CD4-positive, alpha-beta T cell (primary cell): ENCODE measurements at regions not wholly inside any gene's neighbourhood (a gene's known extent, or its start where the extent isn't known, plus 50 kb on each side); places are given as distances from the start of the nearest gene placed in this dataset.

Experiments used
- ATAC-seq: fragments of 200-7000 bp; cut with Tn5 transposase; one replicate; pipeline ENCODE4 v1.10.0; 2022; ENCODE audit warnings: mild to moderate bottlenecking; ENCODE audit not compliant: poor library complexity
- CTCF ChIA-PET: fragments of 350-600 bp; sonication (Branson Sonifier 250); formaldehyde crosslinking; loops from one replicate; lab custom pipeline; 2021; ENCODE audit warnings: antibody characterized with exemption, inconsistent platforms; lab: Charles Lee
- POLR2A ChIA-PET: fragments of 350-600 bp; sonication (Branson Sonifier 250); formaldehyde crosslinking; loops from one replicate; lab custom pipeline; 2021; ENCODE audit warnings: antibody characterized with exemption, inconsistent platforms; lab: Charles Lee
- DNase-seq, 14 experiments: peaks; one replicate each; pipeline ENCODE4 v3.0.0-alpha.2; 2013 to 2020; ENCODE audit warnings: mixed read lengths in 2 of 14
- H3K27ac ChIP-seq, 2 donors: one replicate each; pipeline versions ENCODE4 v1.5.1 to v1.7.0; 2013; ENCODE audit warnings: low read length in 2 of 2, low read depth in 1 of 2, mild to moderate bottlenecking in 1 of 2
- H3K27me3 ChIP-seq, 2 experiments: 1 replicate in 1 of 2; 2 replicates in 1 of 2; pipeline versions ENCODE4 v1.6.1 to v1.7.0; 2013; ENCODE audit warnings: low read length in 2 of 2, control low read depth in 1 of 2, mild to moderate bottlenecking in 1 of 2, moderate library complexity in 1 of 2; ENCODE audit not compliant: insufficient read depth in 2 of 2, control insufficient read depth in 1 of 2
- H3K36me3 ChIP-seq: one replicate; pipeline ENCODE4 v1.6.1; 2013; ENCODE audit warnings: low read length, control low read depth; ENCODE audit not compliant: insufficient read depth
- H3K4me1 ChIP-seq: one replicate; pipeline ENCODE4 v1.6.1; 2013; ENCODE audit warnings: low read length, control low read depth; ENCODE audit not compliant: insufficient read depth
- H3K4me3 ChIP-seq: one replicate; pipeline ENCODE4 v1.5.1; 2013; ENCODE audit warnings: mild to moderate bottlenecking, low read length, moderate library complexity
- H3K9me3 ChIP-seq, 2 experiments: 1 replicate in 1 of 2; 2 replicates in 1 of 2; pipeline versions ENCODE4 v1.6.1 to v1.7.0; 2013; ENCODE audit warnings: low read length in 2 of 2, mild to moderate bottlenecking in 2 of 2, control low read depth in 1 of 2, moderate library complexity in 1 of 2; ENCODE audit not compliant: control insufficient read depth in 1 of 2, insufficient read depth in 1 of 2
- H3K27ac Mint-ChIP-seq: one replicate; pipeline ENCODE4 v1.8.0; 2020; ENCODE audit warnings: mixed read lengths
- H3K27me3 Mint-ChIP-seq: one replicate; pipeline ENCODE4 v1.8.0; 2021; ENCODE audit warnings: mixed read lengths
- H3K36me3 Mint-ChIP-seq: one replicate; pipeline ENCODE4 v1.8.0; 2021; ENCODE audit warnings: low read depth, mixed read lengths
- H3K4me1 Mint-ChIP-seq: one replicate; pipeline ENCODE4 v1.8.0; 2021; ENCODE audit warnings: low read depth, mixed read lengths
- H3K4me3 Mint-ChIP-seq: one replicate; pipeline ENCODE4 v1.8.0; 2020; ENCODE audit warnings: mild to moderate bottlenecking, mixed read lengths
- H3K9me3 Mint-ChIP-seq: one replicate; pipeline ENCODE4 v1.8.0; 2020; ENCODE audit warnings: mixed read lengths
- intact Hi-C, 2 experiments: fragments of 100-400 bp; cut with DNase I in 1 of 2; cut with micrococcal nuclease in 1 of 2; formaldehyde crosslinking; loops; one replicate each; pipeline versions ENCODE4 v1.15.1 to v1.9.0; 2023 to 2025; cut with DNase I, micrococcal nuclease
- TF ChIP-seq, protein P1 (sequence below): fragments of 200-600 bp; IDR thresholded peaks from one replicate; pipeline ENCODE4 v1.8.0; 2022; ENCODE audit warnings: antibody characterized with exemption, mild to moderate bottlenecking

DNA sequence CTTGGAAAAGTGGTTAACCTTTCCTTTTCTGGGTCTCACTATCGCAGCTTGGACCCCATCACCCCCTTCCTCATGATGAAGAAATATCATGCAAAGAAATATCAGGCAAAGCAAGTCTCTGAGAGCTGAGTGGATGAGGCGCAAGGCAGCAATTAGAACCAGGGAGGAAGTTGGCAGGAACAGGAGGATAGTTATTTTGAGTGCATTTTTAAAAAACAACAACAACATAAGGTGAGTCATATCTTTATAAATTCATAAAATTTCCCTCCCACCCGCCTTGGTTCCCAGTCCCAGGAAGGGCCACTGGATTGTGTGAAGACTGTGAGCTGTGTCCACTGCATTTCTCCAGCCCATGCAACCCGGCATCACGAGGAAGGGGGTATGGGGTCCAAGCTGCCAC, 316.9 kb upstream of the TLE3 start:
- H3K27me3 ChIP-seq: peaks cover 0 to 2% of the 10 kb centered on the region in 2 experiments
- Mint-ChIP-seq H3K27me3 (no peaks in the 10 kb centered on the region), H3K9me3 (no peaks in the 10 kb centered on the region), H3K4me3 (no peak overlapping the region), H3K4me1 (no peaks in the 10 kb centered on the region), H3K36me3 (no peaks in the 10 kb centered on the region), H3K27ac (no peak overlapping the region)
- ChIA-PET POLR2A (no interaction called here), CTCF (no interaction called here)
- no peaks in the 10 kb centered on the region for H3K36me3 ChIP-seq
- no peak for ATAC-seq
- no peak for DNase-seq
- H3K4me3 ChIP-seq: no peak overlapping the region
- no peaks in the 10 kb centered on the region for H3K9me3 ChIP-seq
- H3K27ac ChIP-seq: no peak overlapping the region
- TF ChIP-seq, protein P1, sequence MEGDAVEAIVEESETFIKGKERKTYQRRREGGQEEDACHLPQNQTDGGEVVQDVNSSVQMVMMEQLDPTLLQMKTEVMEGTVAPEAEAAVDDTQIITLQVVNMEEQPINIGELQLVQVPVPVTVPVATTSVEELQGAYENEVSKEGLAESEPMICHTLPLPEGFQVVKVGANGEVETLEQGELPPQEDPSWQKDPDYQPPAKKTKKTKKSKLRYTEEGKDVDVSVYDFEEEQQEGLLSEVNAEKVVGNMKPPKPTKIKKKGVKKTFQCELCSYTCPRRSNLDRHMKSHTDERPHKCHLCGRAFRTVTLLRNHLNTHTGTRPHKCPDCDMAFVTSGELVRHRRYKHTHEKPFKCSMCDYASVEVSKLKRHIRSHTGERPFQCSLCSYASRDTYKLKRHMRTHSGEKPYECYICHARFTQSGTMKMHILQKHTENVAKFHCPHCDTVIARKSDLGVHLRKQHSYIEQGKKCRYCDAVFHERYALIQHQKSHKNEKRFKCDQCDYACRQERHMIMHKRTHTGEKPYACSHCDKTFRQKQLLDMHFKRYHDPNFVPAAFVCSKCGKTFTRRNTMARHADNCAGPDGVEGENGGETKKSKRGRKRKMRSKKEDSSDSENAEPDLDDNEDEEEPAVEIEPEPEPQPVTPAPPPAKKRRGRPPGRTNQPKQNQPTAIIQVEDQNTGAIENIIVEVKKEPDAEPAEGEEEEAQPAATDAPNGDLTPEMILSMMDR: no peak
- no peaks in the 10 kb centered on the region for H3K4me1 ChIP-seq
- intact Hi-C loops: no loop called here

DNA sequence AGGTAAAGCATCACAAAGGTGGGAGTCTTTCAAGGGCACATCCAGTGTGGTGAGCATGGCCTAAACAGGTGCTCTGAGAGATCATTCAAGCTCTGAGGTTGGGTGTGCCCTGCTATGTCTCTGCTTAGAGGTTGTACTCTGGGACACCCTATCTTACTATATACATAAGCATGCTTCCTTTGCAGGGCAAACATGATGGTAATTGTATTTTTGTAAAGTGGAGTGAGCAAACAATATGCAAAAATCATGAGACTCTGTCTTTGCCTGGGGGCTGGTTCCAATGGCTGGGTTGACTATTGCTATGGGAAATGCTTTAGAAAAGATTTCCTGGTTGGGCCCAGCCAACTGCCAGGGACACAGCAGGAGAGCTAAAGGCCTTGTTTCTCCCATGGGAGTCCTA, 315.1 kb upstream of the TLE3 start:
- ATAC-seq (no peak), DNase-seq (no peak)
- Histone ChIP-seq H3K36me3 (no peaks in the 10 kb centered on the region), H3K9me3 (no peaks in the 10 kb centered on the region), H3K27ac (no peak overlapping the region), H3K4me1 (no peaks in the 10 kb centered on the region), H3K27me3 (peaks cover 0 to 2% of the 10 kb centered on the region in 2 experiments), H3K4me3 (no peak overlapping the region)
- CTCF ChIA-PET: no interaction called here
- Mint-ChIP-seq H3K27ac (no peak overlapping the region), H3K36me3 (no peaks in the 10 kb centered on the region), H3K27me3 (no peaks in the 10 kb centered on the region), H3K4me3 (no peak overlapping the region), H3K9me3 (no peaks in the 10 kb centered on the region), H3K4me1 (no peaks in the 10 kb centered on the region)
- TF ChIP-seq, protein P1: no peak
- intact Hi-C loops: no loop called here
- POLR2A ChIA-PET: no interaction called here

DNA sequence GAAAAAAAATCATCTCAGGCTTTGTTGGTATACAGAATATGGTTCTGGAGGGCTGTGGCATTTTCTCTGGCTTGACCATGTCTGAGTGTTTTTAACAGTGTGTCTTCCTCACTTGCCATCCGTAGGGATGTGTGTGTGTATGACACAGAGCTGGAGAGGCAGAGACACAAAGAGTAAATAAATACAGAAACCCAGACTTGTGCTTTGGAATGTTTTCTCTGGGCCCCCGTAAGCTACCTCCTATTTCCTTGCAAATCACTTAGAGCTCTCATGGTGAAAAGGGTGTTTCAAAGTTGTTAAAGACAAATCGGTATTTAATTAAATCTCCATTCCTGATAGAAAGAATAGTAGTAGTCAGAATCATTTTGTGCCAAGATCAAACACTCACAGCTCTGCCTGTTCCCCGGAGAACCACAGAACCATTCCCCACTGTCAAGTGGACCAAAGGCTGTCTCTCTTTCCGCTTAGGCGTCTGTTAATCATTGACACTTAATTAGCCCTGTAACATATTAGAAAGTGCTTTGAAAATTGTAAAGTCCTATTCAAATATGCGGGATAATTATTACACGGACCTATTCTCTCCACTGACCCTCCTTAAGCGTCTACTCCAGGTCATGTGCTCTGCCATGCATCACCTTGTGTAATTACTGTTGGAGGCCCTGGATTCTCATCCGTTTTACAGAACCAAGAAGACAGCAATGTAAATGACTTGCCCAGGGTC, 313.6 kb upstream of the TLE3 start:
- H3K4me1 ChIP-seq: no peaks in the 10 kb centered on the region
- Mint-ChIP-seq H3K4me3 (no peak overlapping the region), H3K27ac (no peak overlapping the region), H3K9me3 (no peaks in the 10 kb centered on the region), H3K36me3 (no peaks in the 10 kb centered on the region), H3K4me1 (no peaks in the 10 kb centered on the region), H3K27me3 (no peaks in the 10 kb centered on the region)
- H3K27ac ChIP-seq: no peak overlapping the region
- no peaks in the 10 kb centered on the region for H3K36me3 ChIP-seq
- intact Hi-C loops: no loop called here
- DNase-seq: no peak
- ChIA-PET POLR2A (no interaction called here), CTCF (no interaction called here)
- no peak overlapping the region for H3K4me3 ChIP-seq
- no peak for ATAC-seq
- TF ChIP-seq, protein P1: no peak
- H3K9me3 ChIP-seq: peaks cover 0 to 6% of the 10 kb centered on the region in 2 experiments
- peaks cover 0 to 2% of the 10 kb centered on the region in 2 experiments for H3K27me3 ChIP-seq
